Erythroblast (primary cell): ENCODE measurements at regions not wholly inside any gene's neighbourhood (a gene's known extent, or its start where the extent isn't known, plus 50 kb on each side); places are given as distances from the start of the nearest gene placed in this dataset.

Experiments used
- GATA1 ChIP-seq: IDR thresholded peaks from 2 replicates; pipeline ENCODE4 v1.6.1; 2011; ENCODE audit warnings: low read depth, mild to moderate bottlenecking, control low read depth, low read length, moderate library complexity
- POLR2A ChIP-seq: IDR thresholded peaks from 2 replicates; pipeline ENCODE4 v1.6.1; 2011; ENCODE audit warnings: mild to moderate bottlenecking, low read length

GRCh38 chr9:75333624-75334023, 245.3 kb downstream of the OSTF1 start:
- TF ChIP-seq POLR2A, result no peak
- TF ChIP-seq GATA1, result no peak
